Peyer's patch (tissue), 4 donors: ENCODE measurements at regions not wholly inside any gene's neighbourhood (a gene's known extent, or its start where the extent isn't known, plus 50 kb on each side); places are given as distances from the start of the nearest gene placed in this dataset.

ENCODE experiments used
- CTCF ChIP-seq, 6 experiments: fragments of 450-650 bp in 4 of 6; fragments of 200-600 bp in 2 of 6; sonication (generic) in 1 of 6; IDR thresholded peaks; one replicate each; pipeline ENCODE4 v1.5.1; 2017 to 2019; ENCODE audit warnings: antibody characterized with exemption in 6 of 6, mild to moderate bottlenecking in 3 of 6, moderate library complexity in 1 of 6
- POLR2A ChIP-seq, 2 donors: fragments of 450-650 bp; IDR thresholded peaks; one replicate each; pipeline ENCODE4 v1.5.1; 2017; ENCODE audit warnings: antibody characterized with exemption in 2 of 2, mild to moderate bottlenecking in 2 of 2, moderate library complexity in 2 of 2

DNA sequence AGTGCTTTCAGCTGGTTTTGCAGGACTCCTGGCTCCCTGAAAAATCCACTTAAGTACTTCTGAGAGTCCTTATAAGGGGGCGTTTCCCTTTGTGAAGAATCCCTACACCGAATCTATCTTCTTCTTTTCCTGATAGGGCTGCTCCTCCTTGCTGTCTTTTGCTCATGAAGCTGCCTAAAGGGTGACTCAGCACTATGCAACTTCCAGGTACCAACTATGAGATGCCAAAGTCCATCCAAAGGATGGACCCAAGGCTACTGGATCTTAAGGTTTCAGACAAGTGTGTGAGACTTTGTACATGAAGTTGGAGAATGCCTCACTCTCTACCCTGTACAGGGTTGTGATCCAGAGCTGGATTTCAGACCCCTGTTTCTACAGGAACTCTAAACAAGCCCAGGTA lies 485.0 kb upstream of the FAT1 start:
- TF ChIP-seq POLR2A (IDR thresholded peaks at IDR 0.05) = no peak
- no peak for TF ChIP-seq CTCF (IDR thresholded peaks at IDR 0.05)
